Left colon (tissue), 2 donors: ENCODE measurements at regions not wholly inside any gene's neighbourhood (a gene's known extent, or its start where the extent isn't known, plus 50 kb on each side); places are given as distances from the start of the nearest gene placed in this dataset.

Source experiments
- ATAC-seq: fragments of 200-7000 bp; cut with Tn5 transposase; one replicate; pipeline ENCODE4 v1.9.1; 2020; ENCODE audit warnings: mild to moderate bottlenecking, moderate library complexity
- DNase-seq, 2 donors: peaks; one replicate each; pipeline ENCODE4 v3.0.0-alpha.2; 2020
- intact Hi-C, 2 donors: fragments of 100-400 bp; cut with DNase I in 1 of 2; cut with micrococcal nuclease in 1 of 2; formaldehyde crosslinking; loops; one replicate each; pipeline versions ENCODE4 v1.11.2 to v1.14.0; 2022; cut with DNase I, micrococcal nuclease
- donor health status: DM: no; HTN: no; CAD: no.
- donor health status: DM: yes; HTN: yes; CAD: no.

DNA sequence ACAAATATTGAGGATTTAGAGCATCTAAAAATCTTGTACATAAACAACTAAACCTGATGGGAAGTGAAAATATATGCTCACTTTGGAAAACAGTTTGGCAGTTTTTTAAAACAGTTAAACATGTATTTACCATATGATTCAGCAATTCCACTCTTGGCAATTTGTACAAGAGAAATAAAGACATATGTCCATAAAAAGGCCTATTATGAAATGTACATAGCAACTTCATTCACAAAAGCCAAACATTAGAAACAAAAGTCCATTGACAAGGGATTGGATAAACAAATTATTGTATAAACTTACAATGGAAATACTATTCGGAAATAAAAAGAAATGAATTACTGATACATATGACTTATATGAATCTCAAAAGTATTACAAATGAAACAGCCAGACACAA lies 196.2 kb upstream of the SLC24A2 start:
- no peak for DNase-seq
- intact Hi-C loops: no loop called here
- no peak for ATAC-seq

DNA sequence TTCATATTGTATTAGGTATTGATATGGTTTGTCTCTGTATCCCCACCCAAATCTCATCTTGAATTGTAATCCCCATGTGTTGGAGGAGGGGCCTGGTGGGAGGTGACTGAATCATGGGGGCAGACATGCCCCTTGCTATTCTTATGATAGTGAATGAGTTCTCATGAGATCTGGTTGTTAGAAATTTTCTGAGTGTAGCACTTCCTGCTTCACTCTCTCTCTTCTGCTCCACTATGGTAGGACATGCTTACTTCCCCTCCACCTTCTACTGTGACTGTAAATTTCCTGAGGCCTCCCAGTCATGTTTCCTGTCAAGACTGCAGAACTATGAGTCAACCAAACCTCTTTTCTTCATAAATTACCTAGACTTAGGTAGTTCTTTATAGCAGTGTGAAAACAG lies 187.4 kb upstream of the SLC24A2 start:
- ATAC-seq: no peak
- DNase-seq: no peak
- intact Hi-C loops: no loop called here

DNA sequence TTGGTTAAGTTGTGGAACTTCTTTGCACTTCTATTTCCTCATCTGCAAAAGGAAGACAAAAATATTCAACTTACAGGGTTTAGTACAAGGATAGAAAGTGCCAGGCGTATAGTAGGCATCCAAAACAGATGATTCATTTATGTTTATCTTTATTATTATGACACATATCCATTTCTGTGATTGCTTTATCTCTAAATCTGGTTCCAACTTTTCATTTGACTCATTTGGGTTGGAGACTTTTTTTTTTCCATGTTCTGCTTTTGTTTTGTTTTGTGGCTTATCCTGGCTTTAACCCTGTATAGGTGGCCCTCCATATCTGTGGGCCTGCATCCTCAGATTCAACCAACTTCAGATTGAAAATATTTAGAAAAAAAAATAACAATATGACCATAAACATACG lies 186.7 kb upstream of the SLC24A2 start:
- intact Hi-C loops: no loop called here
- DNase-seq: no peak
- ATAC-seq: no peak

DNA sequence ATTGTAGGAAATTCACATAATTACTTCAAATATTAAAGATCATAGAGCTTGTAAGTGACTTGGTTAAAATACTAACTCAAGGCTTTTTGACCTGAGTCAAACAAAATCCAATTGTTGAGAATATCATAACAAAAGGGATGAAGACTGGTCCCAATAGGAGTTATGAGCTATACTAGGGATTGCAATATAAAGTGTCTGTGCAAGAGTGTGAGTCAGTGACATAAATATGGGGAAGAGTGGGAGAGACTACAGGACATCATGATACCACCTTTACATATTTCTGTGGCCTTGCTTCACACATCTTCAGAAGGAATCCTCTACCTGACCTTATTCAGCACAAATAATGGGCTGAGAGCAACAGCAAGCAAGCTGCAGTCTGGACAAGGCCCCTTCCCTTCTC lies 180.9 kb upstream of the SLC24A2 start:
- no peak for ATAC-seq
- no peak for DNase-seq
- intact Hi-C loops: no loop called here

- no peak for ATAC-seq
- no peak for DNase-seq
- intact Hi-C loops: no loop called here
Observed at GRCh38 chr9:19967888-19968459, 179.1 kb upstream of the SLC24A2 start.

- DNase-seq: no peak
- no peak for ATAC-seq
- intact Hi-C loops: no loop called here
Observed at GRCh38 chr9:19967216-19967887, 178.5 kb upstream of the SLC24A2 start.

GRCh38 chr9:19965336-19965735 lies 176.5 kb upstream of the SLC24A2 start:
- ATAC-seq (no peak), DNase-seq (no peak)
- intact Hi-C loops: no loop called here

DNA sequence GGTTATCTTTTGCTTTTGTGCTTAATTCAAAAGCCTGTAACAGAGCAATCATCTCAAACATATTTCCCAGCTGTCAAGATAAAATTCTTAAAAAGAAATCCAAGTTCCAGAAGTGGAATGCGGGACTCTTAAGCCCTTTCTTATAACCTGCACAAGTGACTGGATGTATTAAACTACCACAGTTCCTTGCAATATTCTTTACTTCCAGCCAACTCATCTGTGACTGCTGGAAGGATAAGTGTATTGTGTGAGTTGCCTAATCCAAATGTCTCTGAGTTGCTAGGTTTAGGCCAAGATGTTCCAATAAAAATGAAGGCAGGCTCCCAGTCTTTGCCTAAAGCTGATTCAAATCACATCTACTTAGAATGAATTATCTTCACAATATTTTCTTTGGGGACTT lies 159.2 kb upstream of the SLC24A2 start:
- intact Hi-C loops: no loop called here
- DNase-seq: no peak
- no peak for ATAC-seq

DNA sequence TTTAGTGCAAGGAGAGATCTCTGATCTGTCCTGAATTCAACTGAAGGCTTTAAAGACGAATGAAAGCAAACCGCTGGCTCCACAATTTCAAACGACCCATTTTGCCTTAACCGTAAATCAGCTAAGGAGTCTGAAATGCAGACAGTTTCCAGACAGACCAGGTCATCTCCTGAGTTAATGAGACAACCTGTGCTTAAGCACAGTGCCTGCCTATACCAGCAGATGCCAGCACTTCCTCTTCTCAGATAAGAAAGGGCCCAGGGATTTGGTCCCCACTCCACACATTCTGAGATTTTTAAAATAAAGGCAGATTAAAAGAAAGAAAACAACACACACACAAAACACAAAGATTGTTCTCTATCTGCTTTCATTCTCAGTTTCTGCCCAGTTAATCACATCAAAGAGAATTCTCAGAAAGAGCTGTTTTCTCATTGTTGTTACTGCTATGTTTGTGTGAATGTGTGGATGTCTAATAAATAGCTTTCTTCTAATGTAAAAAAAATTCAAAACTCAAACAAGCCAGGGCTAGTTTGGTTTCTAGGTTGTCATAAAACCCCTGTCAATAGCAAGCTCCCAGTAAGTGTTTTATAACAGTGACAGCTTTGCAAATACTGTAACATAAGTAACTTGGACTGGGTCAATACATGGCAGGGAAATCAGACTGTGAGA lies 157.7 kb upstream of the SLC24A2 start:
- DNase-seq (no peak), ATAC-seq (peak; percentile 39)
- intact Hi-C loops: no loop called here

- DNase-seq (no peak), ATAC-seq (no peak)
- intact Hi-C loops: no loop called here
Observed at GRCh38 chr9:19941874-19942273, 153.0 kb upstream of the SLC24A2 start.

GRCh38 chr9:19940811-19941535 lies 152.1 kb upstream of the SLC24A2 start:
- intact Hi-C loops: no loop called here
- no peak for ATAC-seq
- DNase-seq: no peak

- intact Hi-C loops: no loop called here
- ATAC-seq: no peak
Observed at GRCh38 chr9:19939734-19940278, 151.0 kb upstream of the SLC24A2 start.

GRCh38 chr9:19938990-19939733 lies 150.3 kb upstream of the SLC24A2 start:
- intact Hi-C loops: no loop called here
- DNase-seq: no peak
- ATAC-seq: no peak

More at GRCh38 chr9:19939734-19940278, 151.0 kb upstream of the SLC24A2 start:
- DNase-seq: no peak

DNA sequence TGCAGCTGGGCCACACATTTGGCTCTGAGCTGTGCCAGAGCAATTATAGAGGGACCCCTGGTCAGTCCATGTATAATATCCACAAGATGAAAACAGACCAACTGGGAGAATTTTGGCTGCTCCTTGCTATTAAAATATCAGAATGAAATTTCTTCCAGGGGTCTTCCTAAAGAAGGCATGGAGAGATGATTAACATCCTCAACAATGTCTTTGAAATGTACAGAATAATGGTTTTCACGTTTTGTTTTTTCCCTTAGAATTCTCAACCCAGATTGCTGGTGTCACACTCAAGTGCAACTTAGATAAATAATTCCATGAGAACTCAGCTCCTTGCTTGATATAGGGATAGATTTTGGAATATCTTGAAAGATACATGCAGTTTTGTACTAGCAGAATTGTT lies 148.3 kb upstream of the SLC24A2 start:
- DNase-seq (no peak), ATAC-seq (no peak)
- intact Hi-C loops: no loop called here

- ATAC-seq: no peak
- no peak for DNase-seq
- intact Hi-C loops: no loop called here
Observed at GRCh38 chr9:19936598-19936997, 147.8 kb upstream of the SLC24A2 start.

DNA sequence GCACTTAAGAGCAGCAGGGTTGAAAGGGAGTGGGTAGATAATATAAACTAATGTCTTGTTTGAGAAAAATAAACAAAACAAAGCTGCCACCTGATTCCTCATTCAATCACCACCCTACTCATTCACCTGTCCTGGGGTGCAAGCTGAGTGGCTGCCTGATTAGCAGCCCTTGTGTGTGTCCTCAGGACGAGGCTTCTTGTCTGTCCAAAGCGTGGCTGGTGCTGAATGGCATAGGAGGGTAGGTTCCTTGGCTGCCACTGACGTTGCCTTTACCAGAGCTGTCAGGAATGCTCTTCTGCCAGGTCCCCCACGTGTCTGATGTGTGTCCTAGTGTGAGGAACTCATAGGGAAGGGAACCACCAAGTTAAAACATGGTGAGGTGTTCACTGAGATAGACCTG lies 146.6 kb upstream of the SLC24A2 start:
- no peak for ATAC-seq
- intact Hi-C loops: no loop called here
- no peak for DNase-seq

DNA sequence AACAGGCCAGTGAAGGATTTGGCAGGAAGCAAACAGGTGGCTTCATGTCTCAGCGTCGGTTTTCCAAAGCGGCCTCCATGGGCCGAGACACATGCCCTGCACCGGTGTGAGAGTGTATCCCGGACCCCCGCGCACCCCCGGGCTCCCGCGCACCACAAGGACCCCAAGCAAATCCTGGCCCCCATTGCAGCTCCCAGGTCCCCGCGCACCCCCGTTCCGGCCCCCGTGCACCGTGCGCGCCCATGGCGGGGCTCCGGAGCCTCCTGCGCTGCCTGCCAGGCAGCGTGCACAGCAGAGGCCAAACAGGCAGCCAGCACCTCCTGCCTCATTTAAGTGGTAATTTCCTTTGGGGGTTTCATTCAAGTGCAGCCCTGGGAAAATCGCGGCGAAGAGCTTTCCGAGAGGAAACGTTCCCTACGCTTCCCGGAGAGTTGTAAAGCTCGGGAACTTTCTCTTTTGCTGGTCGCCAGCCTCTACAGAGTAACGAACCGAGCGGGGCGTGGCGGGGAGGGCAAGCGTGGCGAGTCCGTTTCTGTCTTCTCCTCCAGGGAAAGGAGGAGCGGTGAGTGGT lies 145.5 kb upstream of the SLC24A2 start:
- ATAC-seq (peak; percentile 65), DNase-seq (peak in 1 of 2 donors; percentile 24)
- intact Hi-C loops: no loop called here

GRCh38 chr9:19931098-19931890 lies 142.5 kb upstream of the SLC24A2 start:
- intact Hi-C loops: no loop called here

More at GRCh38 chr9:19931098-19931890, 142.5 kb upstream of the SLC24A2 start:
- DNase-seq (no peak), ATAC-seq (no peak)
